ES-I3 (cell line): ENCODE measurements at regions not wholly inside any gene's neighbourhood (a gene's known extent, or its start where the extent isn't known, plus 50 kb on each side); places are given as distances from the start of the nearest gene placed in this dataset.
"Not testable (repeated sequence)": the region's sequence is repeated elsewhere in the genome, so short reads cannot be mapped to it uniquely, and the experiment has no call there.

Experiments
- H3K36me3 ChIP-seq: 2 replicates; pipeline ENCODE4 v1.6.1; 2013; ENCODE audit warnings: mild to moderate bottlenecking, low read length, control low read depth, moderate library complexity; ENCODE audit not compliant: insufficient read depth
- H3K4me1 ChIP-seq: 2 replicates; pipeline ENCODE4 v1.6.1; 2013; ENCODE audit warnings: mild to moderate bottlenecking, control low read depth, low read length; ENCODE audit not compliant: insufficient read depth
- H3K9ac ChIP-seq: 2 replicates; pipeline ENCODE4 v1.6.1; 2013; ENCODE audit warnings: low read depth, mild to moderate bottlenecking, low read length, moderate library complexity
- H3K9me3 ChIP-seq: 2 replicates; pipeline ENCODE4 v1.6.1; 2013; ENCODE audit warnings: mild to moderate bottlenecking, low read length, moderate library complexity; ENCODE audit not compliant: control insufficient read depth, insufficient read depth

DNA sequence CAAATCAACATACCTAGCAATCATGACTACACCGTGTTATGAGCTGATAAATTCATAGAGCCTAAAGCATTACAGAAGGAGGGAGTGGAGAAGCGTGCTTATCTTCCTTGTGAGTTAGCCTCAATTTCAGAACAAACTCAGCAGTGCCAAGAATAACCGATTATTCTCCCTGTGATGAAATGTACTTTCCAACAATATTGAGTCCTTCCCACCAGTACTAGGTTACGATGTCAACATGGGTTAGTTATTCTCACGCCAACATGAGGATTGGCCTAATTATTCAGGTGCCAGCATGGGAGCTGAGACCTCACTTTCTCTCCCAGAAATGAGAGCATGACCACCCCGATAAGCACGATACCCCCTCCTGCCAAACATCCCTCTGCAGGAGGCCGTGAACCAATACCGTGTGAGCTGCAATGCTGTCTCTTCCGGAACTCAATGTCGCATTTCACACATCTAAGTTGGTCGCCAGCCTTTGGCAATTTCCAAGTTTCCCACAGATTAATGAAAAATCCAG lies 193.7 kb downstream of the ENC1 start:
- Histone ChIP-seq H3K4me1 (no peaks in the 10 kb centered on the region), H3K9me3 (no peaks in the 10 kb centered on the region), H3K36me3 (no peaks in the 10 kb centered on the region), H3K9ac (no peak overlapping the region)

DNA sequence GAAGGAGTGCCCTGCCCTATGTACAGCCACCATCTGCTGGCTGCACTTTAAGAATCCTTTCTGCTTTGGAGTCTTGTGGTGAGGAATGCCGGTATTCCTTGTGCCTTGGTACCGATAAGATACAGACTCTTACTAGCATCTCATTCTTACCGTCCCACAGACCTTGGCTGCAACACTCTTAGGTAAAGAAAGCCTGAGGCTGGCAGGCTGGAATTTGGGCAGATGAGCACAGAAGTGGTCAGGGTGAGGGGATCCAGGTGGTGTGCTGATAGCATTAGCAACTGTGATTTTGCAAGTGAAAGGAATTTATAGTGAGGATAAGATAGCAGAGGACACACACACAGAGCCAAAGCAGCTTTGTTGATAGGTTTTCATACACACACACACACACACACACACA lies 198.1 kb downstream of the ENC1 start:
- Histone ChIP-seq H3K36me3 (no peaks in the 10 kb centered on the region), H3K9me3 (no peaks in the 10 kb centered on the region), H3K9ac (no peak overlapping the region), H3K4me1 (no peaks in the 10 kb centered on the region)

DNA sequence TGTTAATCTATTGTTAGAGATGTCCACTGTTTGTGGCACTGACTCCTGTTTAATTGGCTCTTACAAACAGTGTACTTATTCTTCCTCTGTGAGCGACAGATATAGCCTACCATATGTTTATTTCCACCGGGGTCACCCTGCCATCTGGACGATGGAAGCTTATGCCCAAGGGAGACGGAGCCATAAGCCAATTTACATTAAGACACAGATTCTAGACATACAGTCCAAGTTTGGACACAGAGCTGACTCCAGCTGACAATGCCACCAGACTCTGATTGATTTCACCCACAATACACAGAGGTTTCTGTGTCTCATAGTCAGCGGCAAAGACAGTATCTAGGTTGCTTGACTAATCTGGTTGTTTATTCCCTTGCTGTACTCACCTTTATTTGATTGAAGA lies 198.9 kb downstream of the ENC1 start:
- Histone ChIP-seq H3K4me1 (no peaks in the 10 kb centered on the region), H3K9ac (no peak overlapping the region), H3K36me3 (no peaks in the 10 kb centered on the region), H3K9me3 (no peaks in the 10 kb centered on the region)

DNA sequence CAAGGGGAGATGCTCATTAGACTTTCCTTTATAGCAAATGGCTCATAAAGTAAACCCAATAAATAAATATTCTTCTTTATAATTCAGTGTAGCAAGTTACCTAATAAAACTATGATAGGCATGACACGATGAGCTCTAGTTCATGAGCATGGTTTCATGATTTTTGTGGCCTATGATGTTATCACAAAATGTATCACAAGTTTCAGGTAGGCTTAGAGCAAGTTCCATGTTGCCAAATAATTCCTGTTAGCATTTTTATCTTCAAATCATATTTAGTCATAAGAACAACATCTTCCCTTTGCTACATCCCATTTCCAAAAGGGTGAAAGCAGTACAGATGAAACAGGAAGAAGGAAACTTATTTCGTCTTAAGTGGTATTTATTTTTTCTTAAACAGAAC lies 200.2 kb downstream of the ENC1 start:
- no peaks in the 10 kb centered on the region for H3K36me3 ChIP-seq
- no peaks in the 10 kb centered on the region for H3K4me1 ChIP-seq
- H3K9me3 ChIP-seq: no peaks in the 10 kb centered on the region
- H3K9ac ChIP-seq: no peak overlapping the region

DNA sequence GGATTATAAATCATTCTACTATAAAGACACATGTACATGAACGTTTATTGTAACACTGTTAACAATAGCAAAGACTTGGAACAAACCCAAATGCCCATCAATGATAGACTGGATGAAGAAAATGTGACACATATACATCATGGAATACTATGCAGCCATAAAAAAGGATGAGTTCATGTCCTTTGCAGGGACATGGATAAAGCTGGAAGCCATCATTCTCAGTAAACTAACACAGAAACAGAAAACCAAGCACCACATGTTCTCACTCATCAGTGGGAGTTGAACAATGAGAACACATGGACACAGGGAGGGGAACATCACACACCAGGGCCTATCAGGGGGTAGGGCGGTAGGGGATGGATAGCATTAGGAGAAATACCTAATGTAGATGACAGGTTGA lies 202.7 kb downstream of the ENC1 start:
- not testable (repeated sequence) for H3K36me3 ChIP-seq, H3K9me3 ChIP-seq, H3K9ac ChIP-seq
- H3K4me1 ChIP-seq: peaks cover 13% of the 10 kb centered on the region

- Histone ChIP-seq H3K36me3 (no peaks in the 10 kb centered on the region), H3K9me3 (no peaks in the 10 kb centered on the region), H3K9ac (peak overlapping the region; percentile 25; the same call in 1 of the 2 replicates), H3K4me1 (peaks cover 13% of the 10 kb centered on the region)
Measured at GRCh38 chr5:74433896-74434829, 206.4 kb downstream of the ENC1 start.

DNA sequence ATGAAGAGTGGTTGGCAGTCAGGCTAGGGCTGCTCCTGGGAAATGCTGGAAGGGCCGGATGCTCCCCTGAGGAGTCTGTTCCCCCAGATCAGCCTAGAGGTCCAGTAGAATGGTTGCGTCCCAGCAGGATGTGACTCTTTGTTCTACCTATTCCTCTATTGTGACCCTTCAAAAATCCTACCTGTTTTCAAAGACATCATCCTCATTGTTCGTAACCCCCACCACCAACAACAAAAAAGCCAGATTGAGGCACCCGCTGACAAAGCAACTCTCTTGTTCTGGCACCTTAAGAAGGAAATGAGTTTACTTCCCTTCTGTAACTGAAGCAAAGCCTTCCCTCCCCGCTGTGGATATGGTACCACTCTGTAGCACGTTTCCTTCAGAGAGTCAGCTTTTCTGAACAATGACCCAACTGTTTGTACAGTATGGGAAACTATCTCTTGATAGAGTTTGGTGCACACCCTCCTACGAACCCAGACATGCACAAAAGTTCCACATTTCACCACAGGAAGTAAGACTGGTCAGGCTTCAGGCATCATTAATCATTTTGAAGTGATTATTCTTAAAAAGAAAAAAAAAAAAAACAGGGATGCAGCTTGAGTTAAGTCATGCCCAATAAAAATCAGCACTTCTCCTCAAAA lies 207.2 kb downstream of the ENC1 start:
- peaks cover 13% of the 10 kb centered on the region for H3K4me1 ChIP-seq
- H3K9me3 ChIP-seq: no peaks in the 10 kb centered on the region
- no peaks in the 10 kb centered on the region for H3K36me3 ChIP-seq
- H3K9ac ChIP-seq: peak overlapping the region; percentile 25; the same call in 1 of the 2 replicates

- peaks cover 13% of the 10 kb centered on the region for H3K4me1 ChIP-seq
- H3K9me3 ChIP-seq: no peaks in the 10 kb centered on the region
- H3K9ac ChIP-seq: no peak overlapping the region
- H3K36me3 ChIP-seq: no peaks in the 10 kb centered on the region
Measured at GRCh38 chr5:74432721-74433120, 207.8 kb downstream of the ENC1 start.

DNA sequence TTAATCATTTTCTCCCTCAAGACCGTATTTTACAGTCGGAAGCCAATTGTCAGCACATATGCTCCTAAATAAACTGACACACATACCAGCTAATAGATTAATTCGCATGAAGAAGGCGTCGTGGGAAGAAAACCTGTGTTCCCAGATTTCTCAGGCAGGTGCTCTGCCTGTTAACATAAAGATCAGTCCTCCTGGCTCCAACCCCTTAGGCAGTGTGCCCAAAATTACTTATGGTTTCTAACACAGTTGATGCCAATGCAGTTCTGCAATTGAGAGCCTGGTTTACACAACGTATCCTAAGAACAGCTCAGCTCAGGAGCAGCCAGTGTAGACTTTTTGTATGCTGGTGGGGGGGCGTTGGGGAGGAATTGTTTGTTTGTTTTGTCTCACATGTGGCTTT lies 208.3 kb downstream of the ENC1 start:
- H3K36me3 ChIP-seq: no peaks in the 10 kb centered on the region
- peaks cover 13% of the 10 kb centered on the region for H3K4me1 ChIP-seq
- H3K9ac ChIP-seq: no peak overlapping the region

GRCh38 chr5:74431290-74431669 lies 209.2 kb downstream of the ENC1 start:
- H3K9ac ChIP-seq: no peak overlapping the region
- H3K4me1 ChIP-seq: peaks cover 13% of the 10 kb centered on the region
- H3K36me3 ChIP-seq: no peaks in the 10 kb centered on the region
- H3K9me3 ChIP-seq: no peaks in the 10 kb centered on the region

More for the DNA sequence above, 208.3 kb downstream of the ENC1 start:
- H3K9me3 ChIP-seq: no peaks in the 10 kb centered on the region

DNA sequence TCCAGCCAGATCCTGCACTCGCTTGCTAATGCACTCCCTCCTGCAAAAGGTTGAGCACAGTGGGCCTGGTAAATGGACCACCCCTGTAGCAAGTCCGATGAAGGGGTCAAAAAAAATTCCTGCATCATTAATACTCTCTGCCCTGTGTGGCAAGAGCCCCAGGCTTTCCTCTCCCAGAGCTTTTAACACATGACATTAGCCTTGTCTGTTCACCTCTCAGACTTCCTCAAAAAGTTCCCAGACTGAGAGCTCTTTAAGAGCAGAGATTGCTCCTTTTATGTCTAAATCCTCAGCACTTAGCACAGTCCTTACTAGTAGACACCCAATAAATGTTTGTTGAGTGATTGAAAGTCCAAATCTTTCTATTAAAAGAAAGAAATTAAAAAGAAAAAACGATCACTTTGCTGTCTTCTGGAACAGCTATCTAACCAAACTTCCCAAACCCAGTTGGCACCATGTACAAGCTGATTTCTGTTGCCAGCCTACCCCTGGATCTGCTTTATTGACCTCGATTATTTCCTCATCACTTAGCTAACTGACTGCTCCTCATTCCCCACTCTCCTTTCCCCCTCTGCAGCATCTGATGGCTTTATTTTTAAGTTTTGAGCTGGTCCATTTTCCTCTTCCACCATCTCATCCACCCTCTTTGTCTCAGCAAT lies 209.8 kb downstream of the ENC1 start:
- Histone ChIP-seq H3K4me1 (peaks cover 13% of the 10 kb centered on the region), H3K9me3 (no peaks in the 10 kb centered on the region), H3K36me3 (no peaks in the 10 kb centered on the region), H3K9ac (no peak overlapping the region)

- Histone ChIP-seq H3K9me3 (no peaks in the 10 kb centered on the region), H3K36me3 (no peaks in the 10 kb centered on the region), H3K9ac (no peak overlapping the region), H3K4me1 (peaks cover 11% of the 10 kb centered on the region)
Measured at GRCh38 chr5:74429495-74429894, 211.0 kb downstream of the ENC1 start.

DNA sequence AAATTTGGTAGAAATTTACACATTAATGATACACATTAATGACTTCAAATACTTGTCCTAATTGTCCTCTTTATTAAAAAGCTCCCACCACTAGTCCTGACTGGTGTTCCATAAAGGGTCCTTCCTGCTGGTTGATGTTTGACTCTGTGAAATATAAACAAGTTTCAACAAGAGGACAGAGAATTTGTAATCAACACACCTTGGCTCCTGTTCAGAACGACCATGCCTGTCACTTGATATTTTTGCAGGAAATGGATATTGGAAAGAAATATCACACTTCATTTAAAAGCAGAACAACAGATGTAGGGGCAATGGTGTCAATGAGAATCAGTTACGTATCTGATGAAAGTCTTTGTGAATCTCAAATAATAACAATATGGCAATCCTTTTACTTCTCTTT lies 211.7 kb downstream of the ENC1 start:
- peaks cover 5% of the 10 kb centered on the region for H3K4me1 ChIP-seq
- H3K36me3 ChIP-seq: no peaks in the 10 kb centered on the region
- no peaks in the 10 kb centered on the region for H3K9me3 ChIP-seq
- no peak overlapping the region for H3K9ac ChIP-seq

GRCh38 chr5:74428275-74428674 lies 212.3 kb downstream of the ENC1 start:
- no peaks in the 10 kb centered on the region for H3K4me1 ChIP-seq

More at GRCh38 chr5:74428275-74428674, 212.3 kb downstream of the ENC1 start:
- Histone ChIP-seq H3K9ac (no peak overlapping the region), H3K9me3 (no peaks in the 10 kb centered on the region), H3K36me3 (no peaks in the 10 kb centered on the region)
